Right renal pelvis (tissue), 4 donors: ENCODE measurements at regions not wholly inside any gene's neighbourhood (a gene's known extent, or its start where the extent isn't known, plus 50 kb on each side); places are given as distances from the start of the nearest gene placed in this dataset.

ENCODE experiments used
- DNase-seq, 4 donors: peaks; one replicate each; pipeline ENCODE4 v3.0.0-alpha.2; 2013; ENCODE audit warnings: low read depth in 4 of 4, low spot score in 3 of 4, missing footprints in 1 of 4

GRCh38 chr15:87639305-87640011 lies 617.1 kb downstream of the NTRK3 start:
- no peak for DNase-seq

- no peak for DNase-seq
These were observed 617.9 kb downstream of the NTRK3 start for GRCh38 chr15:87638554-87639083.

GRCh38 chr15:87634361-87634760 lies 622.2 kb downstream of the NTRK3 start:
- no peak for DNase-seq

- DNase-seq: no peak
These were observed 623.0 kb downstream of the NTRK3 start for GRCh38 chr15:87633525-87633924.

GRCh38 chr15:87632364-87632763 lies 624.2 kb downstream of the NTRK3 start:
- DNase-seq: no peak

GRCh38 chr15:87631775-87632174 lies 624.8 kb downstream of the NTRK3 start:
- no peak for DNase-seq

GRCh38 chr15:87631093-87631492 lies 625.4 kb downstream of the NTRK3 start:
- DNase-seq: no peak

- no peak for DNase-seq
These were observed 628.2 kb downstream of the NTRK3 start for GRCh38 chr15:87628311-87628710.

GRCh38 chr15:87626860-87627259 lies 629.7 kb downstream of the NTRK3 start:
- DNase-seq: no peak

GRCh38 chr15:87623832-87624231 lies 632.7 kb downstream of the NTRK3 start:
- DNase-seq: no peak

GRCh38 chr15:87620393-87620792 lies 636.1 kb downstream of the NTRK3 start:
- DNase-seq: no peak

GRCh38 chr15:87619161-87619960 lies 637.2 kb downstream of the NTRK3 start:
- peak in 3 of 4 donors; percentile 7 to 44 (median 29) for DNase-seq

GRCh38 chr15:87618203-87618725 lies 638.3 kb downstream of the NTRK3 start:
- no peak for DNase-seq

GRCh38 chr15:87614704-87615103 lies 641.8 kb downstream of the NTRK3 start:
- DNase-seq: no peak

GRCh38 chr15:87610366-87610765 lies 646.2 kb downstream of the NTRK3 start:
- DNase-seq: no peak

GRCh38 chr15:87609894-87610293 lies 646.6 kb downstream of the NTRK3 start:
- DNase-seq: no peak

GRCh38 chr15:87609474-87609873 lies 647.1 kb downstream of the NTRK3 start:
- no peak for DNase-seq

- no peak for DNase-seq
These were observed 648.1 kb downstream of the NTRK3 start for GRCh38 chr15:87608238-87609028.

- no peak for DNase-seq
These were observed 649.6 kb downstream of the NTRK3 start for GRCh38 chr15:87606971-87607370.

- DNase-seq: no peak
These were observed 651.6 kb downstream of the NTRK3 start for GRCh38 chr15:87604857-87605446.
